ENCODE measurements at regions not wholly inside any gene's neighbourhood (a gene's known extent, or its start where the extent isn't known, plus 50 kb on each side); places are given as distances from the start of the nearest gene placed in this dataset.

GRCh38 chr2:59961746-59962145 is 591.7 kb downstream of the BCL11A start:
- no peak for DNase-seq

GRCh38 chr2:59959944-59960343 is 593.5 kb downstream of the BCL11A start:
- no peak for DNase-seq

- DNase-seq, result no peak
Observed at GRCh38 chr2:59957504-59957903, 596.0 kb downstream of the BCL11A start.

- peak; percentile 47 for DNase-seq
Observed at GRCh38 chr2:59956981-59957380, 596.5 kb downstream of the BCL11A start.

GRCh38 chr2:59947917-59948541 is 605.4 kb downstream of the BCL11A start:
- no peak for DNase-seq

GRCh38 chr2:59947209-59947608 is 606.2 kb downstream of the BCL11A start:
- no peak for DNase-seq

- no peak for DNase-seq
Observed at GRCh38 chr2:59939236-59939635, 614.2 kb downstream of the BCL11A start.

- peak; percentile 69 for DNase-seq
Observed at GRCh38 chr2:59938181-59938580, 615.3 kb downstream of the BCL11A start.

- no peak for DNase-seq
Observed at GRCh38 chr2:59936048-59936447, 617.4 kb downstream of the BCL11A start.

GRCh38 chr2:59935005-59935404 is 618.4 kb downstream of the BCL11A start:
- no peak for DNase-seq

- DNase-seq, result no peak
Observed at GRCh38 chr2:59933948-59934347, 619.5 kb downstream of the BCL11A start.

- DNase-seq, result no peak
Observed at GRCh38 chr2:59932341-59932740, 621.1 kb downstream of the BCL11A start.

- DNase-seq, result no peak
Observed at GRCh38 chr2:59930430-59930829, 623.0 kb downstream of the BCL11A start.

- DNase-seq, result no peak
Observed at GRCh38 chr2:59926731-59927130, 626.7 kb downstream of the BCL11A start.

GRCh38 chr2:59925321-59925720 is 628.1 kb downstream of the BCL11A start:
- no peak for DNase-seq

- DNase-seq, result no peak
Observed at GRCh38 chr2:59924346-59924745, 629.1 kb downstream of the BCL11A start.

GRCh38 chr2:59922450-59922849 is 631.0 kb downstream of the BCL11A start:
- no peak for DNase-seq

- DNase-seq, result no peak
Observed at GRCh38 chr2:59921743-59922142, 631.7 kb downstream of the BCL11A start.

GRCh38 chr2:59920961-59921360 is 632.5 kb downstream of the BCL11A start:
- DNase-seq, result no peak

- DNase-seq, result no peak
Observed at GRCh38 chr2:59920307-59920706, 633.1 kb downstream of the BCL11A start.

GRCh38 chr2:59919579-59919978 is 633.9 kb downstream of the BCL11A start:
- no peak for DNase-seq

GRCh38 chr2:59912042-59912441 is 641.4 kb downstream of the BCL11A start:
- DNase-seq, result no peak

- DNase-seq, result no peak
Observed at GRCh38 chr2:59910166-59910565, 643.3 kb downstream of the BCL11A start.

- no peak for DNase-seq
Observed at GRCh38 chr2:59909147-59909546, 644.3 kb downstream of the BCL11A start.

GRCh38 chr2:59905731-59906130 is 647.7 kb downstream of the BCL11A start:
- no peak for DNase-seq

Data from hematopoietic multipotent progenitor cell treated with erythropoietin and hydrocortisone succinate and interleukin-3 and kit ligand, for 4 days (in vitro differentiated cells).